Transverse colon (tissue), 4 donors: ENCODE measurements at regions not wholly inside any gene's neighbourhood (a gene's known extent, or its start where the extent isn't known, plus 50 kb on each side); places are given as distances from the start of the nearest gene placed in this dataset.

ENCODE experiments used
- DNase-seq: peaks from one replicate; pipeline ENCODE4 v3.0.0-alpha.2; 2019
- H3K27ac ChIP-seq, 4 donors: fragments of 200-600 bp; sonication (generic); 2 replicates each; pipeline ENCODE4 v1.5.1; 2016 to 2018; ENCODE audit warnings: inconsistent platforms in 4 of 4
- H3K27me3 ChIP-seq: fragments of 200-600 bp; sonication (generic); 2 replicates; pipeline ENCODE4 v1.5.1; 2017; ENCODE audit warnings: inconsistent platforms
- H3K36me3 ChIP-seq, 4 donors: fragments of 200-600 bp; sonication (generic); 2 replicates each; pipeline ENCODE4 v1.5.1; 2017 to 2019; ENCODE audit warnings: inconsistent platforms in 4 of 4
- H3K4me1 ChIP-seq, 4 donors: fragments of 200-600 bp; sonication (generic); 2 replicates each; pipeline ENCODE4 v1.5.1; 2017 to 2020; ENCODE audit warnings: inconsistent platforms in 4 of 4
- H3K4me3 ChIP-seq, 4 donors: fragments of 200-600 bp; sonication (generic); 1 replicate in 1 of 4; 2 replicates in 3 of 4; pipeline versions ENCODE4 v1.5.1 to v1.6.1; 2017 to 2019; ENCODE audit warnings: inconsistent platforms in 4 of 4
- H3K9me3 ChIP-seq, 2 donors: fragments of 200-600 bp; sonication (generic); 2 replicates each; pipeline ENCODE4 v1.5.1; 2017 to 2019; ENCODE audit warnings: inconsistent platforms in 2 of 2
- CTCF ChIP-seq, 5 experiments: fragments of 200-600 bp in 3 of 5; fragments of 450-650 bp in 2 of 5; sonication (generic) in 3 of 5; IDR thresholded peaks; 1 replicate in 2 of 5; 2 replicates in 3 of 5; pipeline ENCODE4 v1.5.1; 2016 to 2017; ENCODE audit warnings: antibody characterized with exemption in 5 of 5, inconsistent platforms in 3 of 5, mild to moderate bottlenecking in 2 of 5, moderate library complexity in 1 of 5
- EP300 ChIP-seq: sonication (generic); formaldehyde crosslinking; IDR thresholded peaks from one replicate; pipeline ENCODE4 v1.6.1; 2017; ENCODE audit warnings: antibody characterized with exemption, low read depth
- POLR2A ChIP-seq: fragments of 450-650 bp; IDR thresholded peaks from one replicate; pipeline ENCODE4 v1.6.1; 2016; ENCODE audit warnings: antibody characterized with exemption, mild to moderate bottlenecking, moderate library complexity
- POLR2AphosphoS5 ChIP-seq, 3 donors: sonication (generic); formaldehyde crosslinking; IDR thresholded peaks; one replicate each; pipeline ENCODE4 v1.6.1; 2016; ENCODE audit warnings: antibody characterized with exemption in 3 of 3
- WGBS, 2 donors: methylation state at CpG; one replicate each; pipeline ENCODE4 v1.1.5; 2018; ENCODE audit warnings: low coverage in 1 of 2; 5-methylcytosine and 5-hydroxymethylcytosine counted together
- in situ Hi-C, 4 donors: fragments of 200-750 bp; cut with MboI; loops; one replicate each; pipeline versions ENCODE4 v1.15.0 to v1.15.1; 2017; ENCODE audit warnings: low sequenced_read_pairs in 3 of 4, low pct_ligation_motif_present in 1 of 4, low pct_unique_long_range_greater_than_20kb in 1 of 4
- intact Hi-C: fragments of 100-400 bp; cut with DNase I; formaldehyde crosslinking; loops from one replicate; pipeline ENCODE4 v1.15.1; 2023; ENCODE audit warnings: low total_unique reads

- Histone ChIP-seq H3K4me3 (no peak overlapping the region), H3K27me3 (no peaks in the 10 kb centered on the region), H3K36me3 (no peaks in the 10 kb centered on the region), H3K9me3 (no peaks in the 10 kb centered on the region), H3K27ac (no peak overlapping the region), H3K4me1 (no peaks in the 10 kb centered on the region)
- TF ChIP-seq POLR2AphosphoS5 (IDR thresholded peaks at IDR 0.05) (no peak), CTCF (IDR thresholded peaks at IDR 0.05) (no peak), POLR2A (no peak), EP300 (no peak)
- WGBS, 2 donors: 75% methylated on average over 2 of the region's 2 CpGs; no CpG with 5 or more reads in 1 of the 2 donors
- intact Hi-C loops (no loop called here), in situ Hi-C loops (no loop called here)
- DNase-seq: no peak
These were observed 624.8 kb upstream of the RAB6C start for GRCh38 chr2:129354631-129355030.

- intact Hi-C loops (no loop called here), in situ Hi-C loops (no loop called here)
- Histone ChIP-seq H3K36me3 (no peaks in the 10 kb centered on the region), H3K27ac (no peak overlapping the region), H3K4me3 (no peak overlapping the region), H3K4me1 (no peaks in the 10 kb centered on the region), H3K9me3 (no peaks in the 10 kb centered on the region), H3K27me3 (no peaks in the 10 kb centered on the region)
- DNase-seq: no peak
- no peak for TF ChIP-seq POLR2AphosphoS5 (IDR thresholded peaks at IDR 0.05)
- TF ChIP-seq CTCF (IDR thresholded peaks at IDR 0.05): no peak
- TF ChIP-seq EP300: no peak
- TF ChIP-seq POLR2A: no peak
- WGBS, 2 donors: 38% methylated on average over 1 of the region's 3 CpGs; no CpG with 5 or more reads in 1 of the 2 donors
These were observed 617.8 kb upstream of the RAB6C start for GRCh38 chr2:129361688-129362087.

GRCh38 chr2:129366263-129366662 lies 613.2 kb upstream of the RAB6C start:
- Histone ChIP-seq H3K27me3 (no peaks in the 10 kb centered on the region), H3K9me3 (no peaks in the 10 kb centered on the region), H3K36me3 (no peaks in the 10 kb centered on the region), H3K4me1 (no peaks in the 10 kb centered on the region), H3K4me3 (no peak overlapping the region), H3K27ac (no peak overlapping the region)
- in situ Hi-C loops: no loop called here
- no peak for DNase-seq
- intact Hi-C loops: no loop called here
- TF ChIP-seq POLR2AphosphoS5 (IDR thresholded peaks at IDR 0.05) (no peak), EP300 (no peak), CTCF (IDR thresholded peaks at IDR 0.05) (no peak), POLR2A (no peak)
- 80% methylated on average over 7 of the region's 7 CpGs; no CpG with 5 or more reads in 1 of the 2 donors for WGBS, 2 donors

- no peaks in the 10 kb centered on the region for H3K4me1 ChIP-seq
- no peak for TF ChIP-seq CTCF (IDR thresholded peaks at IDR 0.05)
- no peak for TF ChIP-seq EP300
- no peak for TF ChIP-seq POLR2AphosphoS5 (IDR thresholded peaks at IDR 0.05)
- no peak for TF ChIP-seq POLR2A
- no peaks in the 10 kb centered on the region for H3K9me3 ChIP-seq
- 51 to 76% methylated on average over 3 to 4 of the region's 4 CpGs for WGBS, 2 donors
- H3K36me3 ChIP-seq: no peaks in the 10 kb centered on the region
- no peak for DNase-seq
- H3K27me3 ChIP-seq: no peaks in the 10 kb centered on the region
- intact Hi-C loops: no loop called here
- H3K4me3 ChIP-seq: no peak overlapping the region
- in situ Hi-C loops: no loop called here
- H3K27ac ChIP-seq: no peak overlapping the region
These were observed 612.4 kb upstream of the RAB6C start for GRCh38 chr2:129367107-129367506.
